H9 (cell line): ENCODE measurements at regions not wholly inside any gene's neighbourhood (a gene's known extent, or its start where the extent isn't known, plus 50 kb on each side); places are given as distances from the start of the nearest gene placed in this dataset.

Source experiments
- DNase-seq: peaks from one replicate; pipeline ENCODE4 v3.0.0-alpha.2; 2017
- H2AFZ ChIP-seq: one replicate; pipeline ENCODE4 v1.6.1; 2013; ENCODE audit warnings: mild to moderate bottlenecking, low read length, control low read depth, moderate library complexity
- H2AK5ac ChIP-seq: 2 replicates; pipeline ENCODE4 v1.6.1; 2013; ENCODE audit warnings: low read length, control low read depth, mixed read lengths; ENCODE audit not compliant: insufficient read length
- H2BK120ac ChIP-seq: one replicate; pipeline ENCODE4 v1.6.1; 2013; ENCODE audit warnings: low read depth, mild to moderate bottlenecking, low read length, control low read depth, inconsistent platforms; ENCODE audit not compliant: poor library complexity, severe bottlenecking
- H2BK12ac ChIP-seq: 2 replicates; pipeline ENCODE4 v1.6.1; 2013; ENCODE audit warnings: low read length, control low read depth, mixed read lengths, low read depth; ENCODE audit not compliant: insufficient read length
- H2BK15ac ChIP-seq: 2 replicates; pipeline ENCODE4 v1.6.1; 2013; ENCODE audit warnings: low read depth, low read length, control low read depth
- H2BK20ac ChIP-seq: one replicate; pipeline ENCODE4 v1.6.1; 2013; ENCODE audit warnings: low read depth, mild to moderate bottlenecking, low read length, control low read depth, inconsistent platforms; ENCODE audit not compliant: poor library complexity, severe bottlenecking
- H2BK5ac ChIP-seq: 2 replicates; pipeline ENCODE4 v1.6.1; 2013; ENCODE audit warnings: low read length, control low read depth, mixed read lengths; ENCODE audit not compliant: insufficient read length
- H3K14ac ChIP-seq: 2 replicates; pipeline ENCODE4 v1.6.1; 2013; ENCODE audit warnings: low read length, control low read depth; ENCODE audit not compliant: insufficient read depth
- H3K18ac ChIP-seq: 2 replicates; pipeline ENCODE4 v1.6.1; 2013; ENCODE audit warnings: low read depth, mild to moderate bottlenecking, mixed read lengths, low read length, control low read depth; ENCODE audit not compliant: insufficient read length
- H3K23ac ChIP-seq: 2 replicates; pipeline ENCODE4 v1.6.1; 2013; ENCODE audit warnings: low read length, control low read depth, mixed read lengths, low read depth; ENCODE audit not compliant: insufficient read length
- H3K23me2 ChIP-seq: 2 replicates; pipeline ENCODE4 v1.6.1; 2013; ENCODE audit warnings: low read depth, mild to moderate bottlenecking, mixed read lengths, low read length, control low read depth; ENCODE audit not compliant: insufficient read length, poor library complexity, severe bottlenecking
- H3K27ac ChIP-seq: 2 replicates; pipeline ENCODE4 v1.5.1; 2013; ENCODE audit warnings: low read length, control low read depth, mixed read lengths, low read depth; ENCODE audit not compliant: insufficient read length
- H3K27me3 ChIP-seq: 2 replicates; pipeline ENCODE4 v1.6.1; 2013; ENCODE audit warnings: low read length, control low read depth, inconsistent platforms; ENCODE audit not compliant: insufficient read depth
- H3K4ac ChIP-seq: 2 replicates; pipeline ENCODE4 v1.6.1; 2013; ENCODE audit warnings: low read depth, mild to moderate bottlenecking, control low read depth, inconsistent platforms, low read length, moderate library complexity
- H3K4me1 ChIP-seq: 2 replicates; pipeline ENCODE4 v1.6.1; 2013; ENCODE audit warnings: low read length, control low read depth, inconsistent platforms; ENCODE audit not compliant: insufficient read depth
- H3K4me2 ChIP-seq: 2 replicates; pipeline ENCODE4 v1.6.1; 2013; ENCODE audit warnings: low read length, control low read depth, mixed read lengths; ENCODE audit not compliant: insufficient read length, insufficient read depth
- H3K56ac ChIP-seq: 2 replicates; pipeline ENCODE4 v1.6.1; 2013; ENCODE audit warnings: low read depth, mild to moderate bottlenecking, mixed read lengths, low read length, control low read depth; ENCODE audit not compliant: insufficient read length
- H3K79me1 ChIP-seq: 2 replicates; pipeline ENCODE4 v1.6.1; 2013; ENCODE audit warnings: low read depth, mild to moderate bottlenecking, moderate library complexity, low read length, control low read depth, inconsistent platforms; ENCODE audit not compliant: insufficient read depth, poor library complexity, severe bottlenecking
- H3K79me2 ChIP-seq: 2 replicates; pipeline ENCODE4 v1.6.1; 2013; ENCODE audit warnings: low read length, control low read depth, inconsistent platforms; ENCODE audit not compliant: insufficient read depth
- H3K9ac ChIP-seq: 2 replicates; pipeline ENCODE4 v1.6.1; 2013; ENCODE audit warnings: low read length, control low read depth, mixed read lengths; ENCODE audit not compliant: insufficient read length; ENCODE audit errors: extremely low read depth
- H3K9me3 ChIP-seq: one replicate; pipeline ENCODE4 v1.6.1; 2013; ENCODE audit warnings: low read depth, low read length, inconsistent platforms; ENCODE audit not compliant: control insufficient read depth
- H3T11ph ChIP-seq: one replicate; pipeline ENCODE4 v1.6.1; 2013; ENCODE audit warnings: mild to moderate bottlenecking, low read length, control low read depth, inconsistent platforms
- H4K20me1 ChIP-seq: one replicate; pipeline ENCODE4 v1.6.1; 2013; ENCODE audit not compliant: control insufficient read depth, insufficient read length, insufficient read depth
- H4K5ac ChIP-seq: 2 replicates; pipeline ENCODE4 v1.6.1; 2013; ENCODE audit warnings: low read depth, mild to moderate bottlenecking, mixed read lengths, low read length, control low read depth; ENCODE audit not compliant: insufficient read length
- H4K8ac ChIP-seq: replicated peaks from 2 replicates; pipeline ENCODE4 v1.6.1; 2013; ENCODE audit warnings: low read length, control low read depth, mixed read lengths, low read depth; ENCODE audit not compliant: insufficient read length
- H4K91ac ChIP-seq: 2 replicates; pipeline ENCODE4 v1.6.1; 2013; ENCODE audit warnings: low read depth, mild to moderate bottlenecking, moderate library complexity, mixed read lengths, low read length, control low read depth; ENCODE audit not compliant: insufficient read length
- H3K27ac Mint-ChIP-seq, 3 experiments: 2 replicates in 2 of 3; 3 replicates in 1 of 3; pipeline ENCODE4 v1.8.0; 2020 to 2021; ENCODE audit warnings: mixed read lengths in 3 of 3, mild to moderate bottlenecking in 1 of 3, moderate library complexity in 1 of 3
- H3K27me3 Mint-ChIP-seq: 2 replicates; pipeline ENCODE4 v1.8.0; 2021; ENCODE audit warnings: low read depth, mild to moderate bottlenecking, moderate library complexity, mixed read lengths
- H3K36me3 Mint-ChIP-seq, 3 experiments: 2 replicates in 2 of 3; 3 replicates in 1 of 3; pipeline ENCODE4 v1.8.0; 2020 to 2021; ENCODE audit warnings: low read depth in 3 of 3, mixed read lengths in 3 of 3; ENCODE audit not compliant: insufficient read depth in 1 of 3
- H3K4me1 Mint-ChIP-seq, 2 experiments: 2 replicates each; pipeline ENCODE4 v1.8.0; 2020; ENCODE audit warnings: mixed read lengths in 2 of 2
- H3K4me3 Mint-ChIP-seq, 2 experiments: 2 replicates in 1 of 2; 3 replicates in 1 of 2; pipeline ENCODE4 v1.8.0; 2020 to 2021; ENCODE audit warnings: mild to moderate bottlenecking in 2 of 2, mixed read lengths in 2 of 2, moderate library complexity in 1 of 2
- H3K9me3 Mint-ChIP-seq, 2 experiments: 2 replicates in 1 of 2; 3 replicates in 1 of 2; pipeline ENCODE4 v1.8.0; 2020; ENCODE audit warnings: mild to moderate bottlenecking in 2 of 2, mixed read lengths in 2 of 2, moderate library complexity in 1 of 2
- WGBS: extraction: QIAGEN DNeasy Blood & Tissue Kit; methylation state at CpG from one replicate; pipeline ENCODE4 v1.1.7; 2013; ENCODE audit warnings: missing lambda C conversion rate, low lambda C conversion rate, mixed read lengths; ENCODE audit not compliant: insufficient read length; ENCODE audit errors: extremely low coverage; 5-methylcytosine and 5-hydroxymethylcytosine counted together
- TF ChIP-seq, protein P1 (sequence below): fragments of 200-600 bp; sonication (generic); conservative IDR thresholded peaks from 3 replicates; pipeline ENCODE4 v1.8.0; 2021; ENCODE audit warnings: antibody characterized with exemption, mild to moderate bottlenecking

DNA sequence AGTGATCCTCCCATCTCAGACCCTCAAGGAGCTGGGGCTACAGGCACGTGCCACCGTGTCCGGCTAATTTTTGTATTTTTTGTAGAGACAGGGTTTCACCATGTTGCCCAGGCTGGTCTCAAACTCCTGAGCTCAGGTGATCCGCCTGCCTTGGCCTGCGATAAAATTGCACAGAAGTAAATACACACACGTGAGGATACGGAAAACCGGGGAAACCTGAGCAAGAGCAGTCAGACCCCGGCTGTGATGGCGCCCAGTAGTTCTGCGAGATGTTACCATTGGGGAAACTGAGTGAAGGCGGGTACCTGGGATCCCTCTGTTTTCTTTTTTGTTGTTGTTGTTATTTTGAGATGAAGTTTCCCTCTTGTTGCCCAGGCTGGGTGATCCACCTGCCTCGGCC is 114.9 kb downstream of the C9orf50 start:
- peaks cover 0 to 5% (median 0%) of the 10 kb centered on the region in 3 experiments; a peak in 1 of 7 replicates for H3K36me3 Mint-ChIP-seq
- no peak overlapping the region for H3K27ac ChIP-seq
- H2BK120ac ChIP-seq: no peak overlapping the region
- H3K9me3 Mint-ChIP-seq: peaks cover 2 to 6% of the 10 kb centered on the region in 2 experiments
- no peak overlapping the region for H3K56ac ChIP-seq
- no peaks in the 10 kb centered on the region for H3K79me2 ChIP-seq
- H3K18ac ChIP-seq: no peak overlapping the region
- H3K9me3 ChIP-seq: no peaks in the 10 kb centered on the region
- no peak overlapping the region for H3K4me2 ChIP-seq
- H2AFZ ChIP-seq: no peak overlapping the region
- H3K4ac ChIP-seq: no peak overlapping the region
- no peak overlapping the region for H2AK5ac ChIP-seq
- TF ChIP-seq, protein P1, sequence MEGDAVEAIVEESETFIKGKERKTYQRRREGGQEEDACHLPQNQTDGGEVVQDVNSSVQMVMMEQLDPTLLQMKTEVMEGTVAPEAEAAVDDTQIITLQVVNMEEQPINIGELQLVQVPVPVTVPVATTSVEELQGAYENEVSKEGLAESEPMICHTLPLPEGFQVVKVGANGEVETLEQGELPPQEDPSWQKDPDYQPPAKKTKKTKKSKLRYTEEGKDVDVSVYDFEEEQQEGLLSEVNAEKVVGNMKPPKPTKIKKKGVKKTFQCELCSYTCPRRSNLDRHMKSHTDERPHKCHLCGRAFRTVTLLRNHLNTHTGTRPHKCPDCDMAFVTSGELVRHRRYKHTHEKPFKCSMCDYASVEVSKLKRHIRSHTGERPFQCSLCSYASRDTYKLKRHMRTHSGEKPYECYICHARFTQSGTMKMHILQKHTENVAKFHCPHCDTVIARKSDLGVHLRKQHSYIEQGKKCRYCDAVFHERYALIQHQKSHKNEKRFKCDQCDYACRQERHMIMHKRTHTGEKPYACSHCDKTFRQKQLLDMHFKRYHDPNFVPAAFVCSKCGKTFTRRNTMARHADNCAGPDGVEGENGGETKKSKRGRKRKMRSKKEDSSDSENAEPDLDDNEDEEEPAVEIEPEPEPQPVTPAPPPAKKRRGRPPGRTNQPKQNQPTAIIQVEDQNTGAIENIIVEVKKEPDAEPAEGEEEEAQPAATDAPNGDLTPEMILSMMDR: no peak
- no peak overlapping the region for H4K8ac ChIP-seq
- H2BK5ac ChIP-seq: no peak overlapping the region
- peaks cover 22 to 34% of the 10 kb centered on the region in 2 experiments for H3K4me1 Mint-ChIP-seq
- H3K27me3 ChIP-seq: no peaks in the 10 kb centered on the region; the same call in 1 of the 2 replicates
- no peaks in the 10 kb centered on the region for H4K20me1 ChIP-seq
- DNase-seq: no peak
- no peaks in the 10 kb centered on the region for H3K23me2 ChIP-seq
- peaks cover 10% of the 10 kb centered on the region for H3K27me3 Mint-ChIP-seq
- no peak overlapping the region for H4K5ac ChIP-seq
- H3K4me3 Mint-ChIP-seq: no peak overlapping the region
- no peak overlapping the region for H2BK20ac ChIP-seq
- no peak overlapping the region for H3K27ac Mint-ChIP-seq
- no peaks in the 10 kb centered on the region for H3K79me1 ChIP-seq
- no peak overlapping the region for H2BK12ac ChIP-seq
- H3K4me1 ChIP-seq: no peaks in the 10 kb centered on the region; the same call in 1 of the 2 replicates
- H2BK15ac ChIP-seq: no peak overlapping the region
- no peak overlapping the region for H3K23ac ChIP-seq
- no peak overlapping the region for H3K9ac ChIP-seq
- H4K91ac ChIP-seq: no peak overlapping the region
- no CpG with 5 or more reads among the region's 13 CpGs for WGBS
- H3T11ph ChIP-seq: no peak overlapping the region
- H3K14ac ChIP-seq: no peak overlapping the region
